H54 (cell line): ENCODE measurements at regions not wholly inside any gene's neighbourhood (a gene's known extent, or its start where the extent isn't known, plus 50 kb on each side); places are given as distances from the start of the nearest gene placed in this dataset.

Experiments used
- DNase-seq: peaks from one replicate; pipeline ENCODE4 v3.0.0; 2011; ENCODE audit warnings: low spot score, mixed read lengths; ENCODE audit not compliant: insufficient read length
- FAIRE-seq: peaks from 3 replicates; lab custom pipeline; 2011; peaks lifted over from hg19 to GRCh38; lab: Jason Lieb, UNC
- POLR2A ChIP-seq: IDR thresholded peaks from 2 replicates; pipeline ENCODE4 v1.6.1; 2011; ENCODE audit warnings: low read depth, mild to moderate bottlenecking, low read length

DNA sequence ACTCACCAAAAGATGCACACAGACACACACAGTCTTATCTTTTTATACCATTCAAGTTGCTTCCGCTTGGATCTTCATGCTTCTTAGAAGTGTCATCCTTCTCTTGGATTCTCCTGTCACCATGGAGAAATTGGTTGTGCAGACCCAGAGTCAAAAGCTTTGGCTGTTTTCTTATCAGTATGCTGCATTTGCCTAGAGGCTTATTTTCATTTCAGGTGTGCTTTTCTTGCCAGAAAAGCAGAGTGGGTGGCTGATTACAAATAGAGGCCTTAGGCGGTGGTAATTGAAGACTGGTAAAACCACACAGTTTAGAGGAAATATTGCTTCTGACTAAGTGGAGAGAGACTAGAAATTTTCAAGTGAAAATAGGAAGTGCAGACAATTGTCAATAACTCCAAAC lies 70.2 kb upstream of the TLE4 start:
- DNase-seq (no peak), FAIRE-seq (no peak)
- TF ChIP-seq POLR2A = no peak

GRCh38 chr9:79507801-79508200 lies 64.0 kb upstream of the TLE4 start:
- FAIRE-seq (no peak), DNase-seq (no peak)

GRCh38 chr9:79512251-79512650 lies 59.5 kb upstream of the TLE4 start:
- DNase-seq (no peak), FAIRE-seq (peak; percentile 58)
- TF ChIP-seq POLR2A = no peak

More at GRCh38 chr9:79507801-79508200, 64.0 kb upstream of the TLE4 start:
- TF ChIP-seq POLR2A = no peak
